ENCODE measurements at regions not wholly inside any gene's neighbourhood (a gene's known extent, or its start where the extent isn't known, plus 50 kb on each side); places are given as distances from the start of the nearest gene placed in this dataset.

GRCh38 chr2:59385971-59386370 is 1144.8 kb upstream of the FANCL start:
- no peaks in the 10 kb centered on the region for H3K9me3 Mint-ChIP-seq (ENCODE audit: insufficient read depth)
- 98% methylated on average over 6 of the region's 10 CpGs for WGBS (ENCODE audit: insufficient coverage)
- no peaks in the 10 kb centered on the region for H3K79me2 ChIP-seq (ENCODE audit: control insufficient read depth, insufficient read depth, low read length)
- no peaks in the 10 kb centered on the region for H3K4me1 ChIP-seq (ENCODE audit: control insufficient read depth in 2 of 2, insufficient read depth in 2 of 2, low read length in 2 of 2)
- H3K4me3 Mint-ChIP-seq = no peak overlapping the region
- no peak overlapping the region for H3K4me2 ChIP-seq (replicated peaks; ENCODE audit: low read depth, low read length, poor library complexity, severe bottlenecking)
- CTCF ChIA-PET = no interaction called here
- no peaks in the 10 kb centered on the region for H4K20me1 ChIP-seq (ENCODE audit: control insufficient read depth, insufficient read depth, low read length, poor library complexity, severe bottlenecking)
- TF ChIP-seq EZH2 (IDR thresholded peaks at IDR 0.05; ENCODE audit: borderline replicate concordance, insufficient read depth, low read depth, low read length, poor library complexity, severe bottlenecking) (no peak), CTCF (IDR thresholded peaks at IDR 0.05) (no peak)
- H3K4me3 ChIP-seq (ENCODE audit: control extremely low read depth in 1 of 5, extremely low read depth in 1 of 5, insufficient read depth in 1 of 5, low read depth in 2 of 5, low read length in 4 of 5) = no peak overlapping the region
- DNase-seq = no peak
- no peaks in the 10 kb centered on the region for H3K36me3 ChIP-seq (replicated peaks in 1 of 2; ENCODE audit: control extremely low read depth in 1 of 2, control insufficient read depth in 1 of 2, extremely low read depth in 1 of 2, insufficient read depth in 2 of 2, low read length in 1 of 2)
- no peaks in the 10 kb centered on the region for H3K27me3 ChIP-seq (replicated peaks in 1 of 4; ENCODE audit: control extremely low read depth in 1 of 4, control insufficient read depth in 3 of 4, insufficient read depth in 4 of 4, low read length in 3 of 4)
- no peak overlapping the region for H2AFZ ChIP-seq (ENCODE audit: insufficient read depth, low read depth, low read length, poor library complexity, severe bottlenecking)
- ATAC-seq (ENCODE audit: low read depth) = no peak
- no peak overlapping the region for H3K9ac ChIP-seq (ENCODE audit: low read length)
- H3K27ac ChIP-seq (ENCODE audit: low read length in 2 of 2) = no peak overlapping the region
- no peaks in the 10 kb centered on the region for H3K27me3 Mint-ChIP-seq
- H3K27ac Mint-ChIP-seq = no peak overlapping the region
- H3K4me1 Mint-ChIP-seq = no peaks in the 10 kb centered on the region
- H3K9me3 ChIP-seq (ENCODE audit: control extremely low read depth in 1 of 3, control insufficient read depth in 2 of 3, insufficient read depth in 1 of 3, low read length in 2 of 3) = no peaks in the 10 kb centered on the region
- POLR2A ChIA-PET = no interaction called here
- intact Hi-C loops (cut with micrococcal nuclease) = no loop called here

- H3K4me2 ChIP-seq (replicated peaks; ENCODE audit: low read depth, low read length, poor library complexity, severe bottlenecking) = no peak overlapping the region
- Mint-ChIP-seq H3K4me1 (no peaks in the 10 kb centered on the region), H3K27ac (no peak overlapping the region), H3K27me3 (no peaks in the 10 kb centered on the region), H3K4me3 (no peak overlapping the region), H3K9me3 (ENCODE audit: insufficient read depth) (peaks cover 6% of the 10 kb centered on the region)
- H3K27me3 ChIP-seq (replicated peaks in 1 of 4; ENCODE audit: control extremely low read depth in 1 of 4, control insufficient read depth in 3 of 4, insufficient read depth in 4 of 4, low read length in 3 of 4) = no peaks in the 10 kb centered on the region
- no peak for ATAC-seq (ENCODE audit: low read depth)
- intact Hi-C loops (cut with micrococcal nuclease) = no loop called here
- no CpG with 5 or more reads among the region's 1 CpG for WGBS (ENCODE audit: insufficient coverage)
- DNase-seq = no peak
- no peak overlapping the region for H3K27ac ChIP-seq (ENCODE audit: low read length in 2 of 2)
- H2AFZ ChIP-seq (ENCODE audit: insufficient read depth, low read depth, low read length, poor library complexity, severe bottlenecking) = no peak overlapping the region
- CTCF ChIA-PET = no interaction called here
- H3K79me2 ChIP-seq (ENCODE audit: control insufficient read depth, insufficient read depth, low read length) = no peaks in the 10 kb centered on the region
- POLR2A ChIA-PET = no interaction called here
- H3K9me3 ChIP-seq (ENCODE audit: control extremely low read depth in 1 of 3, control insufficient read depth in 2 of 3, insufficient read depth in 1 of 3, low read length in 2 of 3) = peaks cover 0 to 2% (median 1%) of the 10 kb centered on the region in 3 donors
- TF ChIP-seq EZH2 (IDR thresholded peaks at IDR 0.05; ENCODE audit: borderline replicate concordance, insufficient read depth, low read depth, low read length, poor library complexity, severe bottlenecking) = no peak
- no peak for TF ChIP-seq CTCF (IDR thresholded peaks at IDR 0.05)
- no peak overlapping the region for H3K9ac ChIP-seq (ENCODE audit: low read length)
- no peaks in the 10 kb centered on the region for H3K36me3 ChIP-seq (replicated peaks in 1 of 2; ENCODE audit: control extremely low read depth in 1 of 2, control insufficient read depth in 1 of 2, extremely low read depth in 1 of 2, insufficient read depth in 2 of 2, low read length in 1 of 2)
- no peaks in the 10 kb centered on the region for H4K20me1 ChIP-seq (ENCODE audit: control insufficient read depth, insufficient read depth, low read length, poor library complexity, severe bottlenecking)
- no peak overlapping the region for H3K4me3 ChIP-seq (ENCODE audit: control extremely low read depth in 1 of 5, extremely low read depth in 1 of 5, insufficient read depth in 1 of 5, low read depth in 2 of 5, low read length in 4 of 5)
- H3K4me1 ChIP-seq (ENCODE audit: control insufficient read depth in 2 of 2, insufficient read depth in 2 of 2, low read length in 2 of 2) = no peaks in the 10 kb centered on the region
Measured at GRCh38 chr2:59383473-59383872, 1142.3 kb upstream of the FANCL start.
